ENCODE measurements at regions not wholly inside any gene's neighbourhood (a gene's known extent, or its start where the extent isn't known, plus 50 kb on each side); places are given as distances from the start of the nearest gene placed in this dataset.

GRCh38 chr13:54337540-54337939, 1308.9 kb downstream of the OLFM4 start:
- TF ChIP-seq EZH2 (IDR thresholded peaks at IDR 0.05; ENCODE audit: insufficient read depth, low read length) (no peak), CTCF (IDR thresholded peaks at IDR 0.05; ENCODE audit: insufficient read depth, low read depth, low read length) (no peak)

Data from astrocyte (in vitro differentiated cells and primary cell).